Prostate gland (tissue), 2 donors: ENCODE measurements at regions not wholly inside any gene's neighbourhood (a gene's known extent, or its start where the extent isn't known, plus 50 kb on each side); places are given as distances from the start of the nearest gene placed in this dataset.
A peak's percentile ranks its signal among the peaks of the same experiment; 100 is the strongest.

ENCODE experiments used
- DNase-seq: peaks from one replicate; pipeline ENCODE4 v3.0.0-alpha.2; 2019; ENCODE audit warnings: low spot score
- H3K27ac ChIP-seq, 2 donors: fragments of 200-600 bp; sonication (generic); 2 replicates each; pipeline ENCODE4 v1.5.1; 2017 to 2019
- H3K27me3 ChIP-seq: fragments of 200-600 bp; sonication (generic); replicated peaks from 2 replicates; pipeline ENCODE4 v1.5.1; 2019; ENCODE audit not compliant: insufficient read depth
- H3K36me3 ChIP-seq, 2 donors: fragments of 200-600 bp; sonication (generic); 1 replicate in 1 of 2; 2 replicates in 1 of 2; pipeline versions ENCODE4 v1.5.1 to v1.8.1; 2017 to 2019
- H3K4me1 ChIP-seq: fragments of 200-600 bp; sonication (generic); replicated peaks from 2 replicates; pipeline ENCODE4 v1.5.1; 2019
- H3K4me3 ChIP-seq, 2 donors: fragments of 200-600 bp; sonication (generic); 2 replicates each; pipeline ENCODE4 v1.5.1; 2017 to 2019
- H3K9me3 ChIP-seq: fragments of 200-600 bp; sonication (generic); 2 replicates; pipeline ENCODE4 v1.5.1; 2017
- CTCF ChIP-seq, 4 experiments: fragments of 200-600 bp in 2 of 4; fragments of 450-650 bp in 2 of 4; sonication (generic) in 2 of 4; IDR thresholded peaks; 1 replicate in 3 of 4; 2 replicates in 1 of 4; pipeline ENCODE4 v1.5.1; 2016 to 2019; ENCODE audit warnings: antibody characterized with exemption in 4 of 4, mild to moderate bottlenecking in 2 of 4, moderate library complexity in 2 of 4
- POLR2A ChIP-seq: fragments of 450-650 bp; IDR thresholded peaks from one replicate; pipeline ENCODE4 v1.6.1; 2016; ENCODE audit warnings: antibody characterized with exemption, mild to moderate bottlenecking
- POLR2AphosphoS5 ChIP-seq: sonication (generic); formaldehyde crosslinking; IDR thresholded peaks from one replicate; pipeline ENCODE4 v1.6.1; 2017; ENCODE audit warnings: antibody characterized with exemption
- WGBS: methylation state at CpG from one replicate; pipeline ENCODE4 v1.1.5; 2018; 5-methylcytosine and 5-hydroxymethylcytosine counted together
- intact Hi-C: fragments of 100-400 bp; cut with DNase I; formaldehyde crosslinking; loops from one replicate; pipeline ENCODE4 v1.14.2; 2022

- intact Hi-C loops = no loop called here
These were observed 65.7 kb downstream of the KLF12 start for GRCh38 chr13:74068471-74068870.

GRCh38 chr13:74067818-74068217 is 66.4 kb downstream of the KLF12 start:
- Histone ChIP-seq H3K4me3 (no peak overlapping the region), H3K27ac (no peak overlapping the region), H3K4me1 (no peaks in the 10 kb centered on the region), H3K27me3 (no peaks in the 10 kb centered on the region), H3K9me3 (no peaks in the 10 kb centered on the region), H3K36me3 (no peaks in the 10 kb centered on the region)
- intact Hi-C loops = no loop called here
- 55% methylated on average over 2 of the region's 2 CpGs for WGBS
- no peak for DNase-seq
- TF ChIP-seq POLR2A = no peak
- TF ChIP-seq POLR2AphosphoS5 = no peak
- no peak for TF ChIP-seq CTCF (IDR thresholded peaks at IDR 0.05)

More at GRCh38 chr13:74068471-74068870, 65.7 kb downstream of the KLF12 start:
- Histone ChIP-seq H3K27me3 (no peaks in the 10 kb centered on the region), H3K4me1 (no peaks in the 10 kb centered on the region), H3K36me3 (no peaks in the 10 kb centered on the region), H3K9me3 (no peaks in the 10 kb centered on the region), H3K4me3 (no peak overlapping the region), H3K27ac (no peak overlapping the region)
- TF ChIP-seq POLR2A (no peak), POLR2AphosphoS5 (no peak), CTCF (IDR thresholded peaks at IDR 0.05) (no peak)
- no peak for DNase-seq
- WGBS = 94% methylated on average over 7 of the region's 7 CpGs

DNA sequence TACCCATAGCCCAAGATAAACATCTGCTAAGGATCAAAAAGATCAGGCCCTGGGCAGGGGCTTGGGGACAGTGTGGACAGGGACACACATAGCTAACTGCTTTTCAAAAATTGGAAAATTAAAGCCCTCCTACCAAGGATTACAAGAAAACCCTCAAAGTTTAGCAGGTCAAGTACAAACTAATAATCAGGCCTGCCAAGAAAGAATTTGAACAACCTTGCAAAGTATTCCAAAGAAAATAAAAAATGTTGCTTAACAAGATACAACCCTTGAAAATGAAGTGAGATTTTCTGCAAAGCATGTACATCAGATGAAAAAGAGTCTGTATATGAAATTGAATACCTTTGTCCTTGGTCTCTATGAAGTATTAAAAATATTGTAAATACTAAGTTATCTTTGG is 67.3 kb downstream of the KLF12 start:
- Histone ChIP-seq H3K36me3 (no peaks in the 10 kb centered on the region), H3K4me1 (no peaks in the 10 kb centered on the region), H3K27ac (no peak overlapping the region), H3K4me3 (no peak overlapping the region), H3K27me3 (no peaks in the 10 kb centered on the region), H3K9me3 (no peaks in the 10 kb centered on the region)
- TF ChIP-seq POLR2AphosphoS5 (no peak), CTCF (IDR thresholded peaks at IDR 0.05) (no peak), POLR2A (no peak)
- intact Hi-C loops = no loop called here
- no peak for DNase-seq

DNA sequence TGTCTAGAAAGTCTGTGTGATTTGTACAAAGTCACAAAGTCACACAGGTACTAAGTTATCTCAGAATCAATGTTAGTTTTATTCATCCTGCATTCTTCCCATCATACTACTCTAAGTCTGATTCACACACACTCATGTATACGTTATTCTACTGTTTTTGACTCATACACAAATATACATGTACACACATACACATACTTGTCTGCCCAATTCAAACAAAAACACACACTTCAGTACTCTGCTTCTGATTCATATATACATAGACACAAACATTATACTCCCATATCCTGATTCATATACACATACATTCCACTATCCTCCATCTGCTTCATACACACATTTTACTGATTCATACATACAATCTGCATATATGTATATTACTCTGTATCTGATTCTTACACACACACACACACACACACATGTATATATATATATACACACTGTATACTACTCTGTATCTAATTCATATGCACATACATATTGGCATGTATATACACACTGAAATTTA is 69.3 kb downstream of the KLF12 start:
- H3K27ac ChIP-seq = no peak overlapping the region
- no peak for DNase-seq
- no peak overlapping the region for H3K4me3 ChIP-seq
- H3K36me3 ChIP-seq = no peaks in the 10 kb centered on the region
- no peaks in the 10 kb centered on the region for H3K9me3 ChIP-seq
- 89% methylated on average over 1 of the region's 1 CpG for WGBS
- H3K27me3 ChIP-seq = no peaks in the 10 kb centered on the region
- no peaks in the 10 kb centered on the region for H3K4me1 ChIP-seq
- TF ChIP-seq POLR2A (no peak), CTCF (IDR thresholded peaks at IDR 0.05) (no peak), POLR2AphosphoS5 (no peak)
- intact Hi-C loops = loop anchor here (5.0 kb wide), 1 partner anchor 67 kb away; the partner anchor contains the start of gene KLF12

DNA sequence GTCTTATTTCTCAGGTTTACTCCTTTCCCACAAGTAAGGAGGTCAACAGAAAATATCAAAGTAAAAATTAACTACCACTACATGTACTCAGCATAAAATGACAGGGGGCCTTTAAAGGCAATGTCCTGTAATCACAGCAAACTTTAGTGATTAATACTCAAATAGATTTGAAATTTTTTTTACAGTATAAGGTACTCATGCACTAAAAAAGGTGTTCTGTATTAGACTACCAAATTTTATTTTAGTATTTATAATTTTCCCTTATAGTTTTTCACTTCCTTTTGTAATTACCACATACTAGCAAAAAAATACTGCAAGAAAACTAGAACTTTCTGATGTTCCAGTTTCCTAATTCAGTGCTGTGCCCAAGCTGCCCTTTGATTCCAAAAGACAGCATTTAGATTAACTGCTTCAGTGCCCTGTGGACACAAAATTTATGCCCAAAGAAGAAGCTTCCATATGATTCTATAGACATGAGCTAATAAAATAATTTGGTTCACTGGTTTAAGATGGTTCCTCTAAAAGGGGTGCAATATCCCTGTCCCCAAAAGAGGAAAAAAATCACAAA is 70.6 kb downstream of the KLF12 start:
- H3K36me3 ChIP-seq = no peaks in the 10 kb centered on the region
- DNase-seq = no peak
- intact Hi-C loops = loop anchor here (5.0 kb wide), 1 partner anchor 69 kb away; the partner anchor contains the start of gene KLF12
- TF ChIP-seq POLR2A (no peak), POLR2AphosphoS5 (no peak), CTCF (IDR thresholded peaks at IDR 0.05) (no peak)
- H3K4me3 ChIP-seq = no peak overlapping the region
- H3K9me3 ChIP-seq = no peaks in the 10 kb centered on the region
- no peaks in the 10 kb centered on the region for H3K4me1 ChIP-seq
- H3K27me3 ChIP-seq = no peaks in the 10 kb centered on the region
- peak overlapping the region; percentile 34 to 44 for H3K27ac ChIP-seq
